ENCODE measurements at regions not wholly inside any gene's neighbourhood (a gene's known extent, or its start where the extent isn't known, plus 50 kb on each side); places are given as distances from the start of the nearest gene placed in this dataset.
"Not testable (repeated sequence)": the region's sequence is repeated elsewhere in the genome, so short reads cannot be mapped to it uniquely, and the experiment has no call there.

- not testable (repeated sequence) for TF ChIP-seq CTCF (conservative IDR thresholded peaks at IDR 0.05); ZFX (IDR thresholded peaks at IDR 0.05)
These were observed 166.5 kb downstream of the ADRA2C start for GRCh38 chr4:3932734-3933133.
